Stimulated activated CD4-positive, alpha-beta T cell treated with anti-CD3 and anti-CD28 coated beads, Interleukin-2, amount 100 ng/mL, for 48 hours (primary cell): ENCODE measurements at regions not wholly inside any gene's neighbourhood (a gene's known extent, or its start where the extent isn't known, plus 50 kb on each side); places are given as distances from the start of the nearest gene placed in this dataset.
"Not testable (repeated sequence)": the region's sequence is repeated elsewhere in the genome, so short reads cannot be mapped to it uniquely, and the experiment has no call there.

Source experiments
- DNase-seq, 2 donors: peaks; one replicate each; pipeline ENCODE4 v3.0.0-alpha.2; 2020

DNA sequence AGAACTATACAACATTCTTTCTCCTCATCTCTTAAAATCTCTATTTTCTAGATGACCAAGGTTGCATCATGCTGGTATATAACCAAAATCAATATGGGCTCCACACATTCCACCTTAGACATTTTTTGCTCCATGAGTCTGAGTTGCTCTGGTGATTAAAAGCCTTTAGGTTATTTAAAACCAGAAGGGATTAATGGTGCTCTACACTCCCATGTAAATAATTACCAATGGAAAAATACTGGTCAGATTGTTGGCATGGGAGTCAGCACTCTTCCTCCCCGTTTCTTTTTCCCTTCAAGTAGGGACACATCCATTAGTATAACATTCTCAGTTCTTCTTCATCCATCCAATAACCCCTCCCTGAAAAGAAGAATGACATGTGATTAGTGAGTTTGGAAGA is 747.7 kb downstream of the PCDH17 start:
- DNase-seq: no peak

DNA sequence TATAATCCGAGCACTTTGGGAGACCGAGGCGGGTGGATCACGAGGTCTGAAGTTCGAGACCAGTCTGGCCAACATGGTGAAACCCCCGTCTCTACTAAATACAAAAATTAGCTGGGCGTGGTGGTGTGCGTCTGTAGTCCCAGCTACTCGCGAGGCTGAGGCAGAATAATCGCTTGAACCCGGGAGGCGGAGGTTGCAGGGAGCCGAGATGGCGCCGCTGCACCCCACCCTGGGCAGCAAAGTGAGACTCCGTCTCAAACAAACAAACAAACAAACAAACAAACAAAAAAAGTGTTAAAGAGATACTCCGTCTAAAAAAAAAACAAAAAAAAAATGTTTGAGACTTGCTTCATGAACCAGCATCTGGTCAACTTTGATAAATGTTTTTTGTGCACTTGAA is 753.8 kb downstream of the PCDH17 start:
- DNase-seq: not testable (repeated sequence)

DNA sequence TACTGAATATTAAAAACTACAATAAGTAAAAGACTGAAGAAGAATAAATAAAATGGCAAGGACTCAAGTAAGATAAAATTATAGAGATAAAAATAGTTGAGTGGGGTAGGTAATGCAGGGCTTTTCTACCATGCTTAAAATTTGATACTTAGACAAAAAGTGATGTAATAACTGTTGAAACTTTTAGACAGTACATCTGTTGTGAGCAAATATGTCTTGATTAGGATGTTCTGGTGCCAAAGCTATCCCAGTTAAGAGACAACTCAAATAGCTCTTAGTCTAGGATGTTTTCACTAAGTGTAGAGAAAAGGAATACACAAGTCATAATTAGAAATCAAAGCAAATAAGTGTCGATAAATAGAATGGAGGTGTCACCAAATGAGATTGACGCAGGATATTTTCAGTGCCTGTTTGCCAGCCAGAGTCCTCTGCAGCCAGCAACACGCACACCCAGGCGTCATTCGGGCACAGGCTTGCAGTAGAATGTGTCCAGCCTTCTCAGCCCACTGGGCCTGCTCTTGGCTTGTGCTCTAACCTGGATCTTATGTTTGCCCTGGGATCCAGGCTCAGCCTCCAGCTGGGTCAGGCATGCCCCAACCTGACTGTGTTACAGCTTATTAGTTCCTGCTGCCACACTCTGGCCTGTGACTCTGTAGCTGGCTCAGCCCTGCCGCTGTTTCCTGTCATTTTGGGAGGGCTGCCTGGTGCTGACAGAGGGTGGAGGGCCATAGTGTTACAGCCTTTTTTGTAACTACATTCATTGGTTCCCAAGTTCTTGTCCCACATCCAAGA is 766.2 kb downstream of the PCDH17 start:
- no peak for DNase-seq

DNA sequence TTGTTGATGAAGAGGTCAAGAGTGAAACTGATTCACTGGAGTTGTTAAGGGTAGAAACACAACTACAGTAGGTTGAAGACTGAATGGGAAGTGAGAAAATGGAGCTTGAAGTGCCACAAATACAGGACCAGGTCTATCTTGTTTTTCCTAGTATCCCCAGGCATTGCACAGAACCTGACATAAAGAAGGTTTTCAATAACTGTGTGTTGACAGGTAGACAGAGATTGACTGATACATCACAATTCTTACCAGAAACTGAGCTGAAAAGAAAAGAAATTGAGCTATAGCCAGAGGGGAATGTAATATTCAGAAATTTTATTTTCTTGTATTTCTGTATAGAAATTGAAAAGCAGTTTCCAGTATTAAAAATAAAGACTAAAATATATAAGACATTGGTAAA is 767.7 kb downstream of the PCDH17 start:
- DNase-seq: no peak

- DNase-seq: no peak
Observed at GRCh38 chr13:58406545-58406944, 775.0 kb downstream of the PCDH17 start.

DNA sequence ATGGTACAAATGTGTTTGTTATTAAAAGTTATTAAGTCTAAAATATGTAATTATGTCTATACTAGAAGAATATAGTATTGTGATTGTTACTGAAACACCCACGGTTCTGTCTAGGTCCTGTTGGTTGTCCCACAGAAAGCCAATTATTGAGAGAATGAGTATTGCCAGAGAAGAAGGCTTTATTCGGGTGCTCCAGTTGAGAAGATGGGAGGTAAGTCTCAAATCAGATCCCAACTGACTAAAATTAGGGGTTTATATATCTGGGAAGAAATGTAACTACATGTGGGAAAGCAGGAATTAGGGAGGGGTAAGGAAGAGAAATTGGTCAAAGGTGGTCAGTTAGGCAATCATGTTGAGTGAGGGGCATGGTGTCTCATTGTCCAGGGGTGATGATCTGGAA is 798.4 kb downstream of the PCDH17 start:
- no peak for DNase-seq

DNA sequence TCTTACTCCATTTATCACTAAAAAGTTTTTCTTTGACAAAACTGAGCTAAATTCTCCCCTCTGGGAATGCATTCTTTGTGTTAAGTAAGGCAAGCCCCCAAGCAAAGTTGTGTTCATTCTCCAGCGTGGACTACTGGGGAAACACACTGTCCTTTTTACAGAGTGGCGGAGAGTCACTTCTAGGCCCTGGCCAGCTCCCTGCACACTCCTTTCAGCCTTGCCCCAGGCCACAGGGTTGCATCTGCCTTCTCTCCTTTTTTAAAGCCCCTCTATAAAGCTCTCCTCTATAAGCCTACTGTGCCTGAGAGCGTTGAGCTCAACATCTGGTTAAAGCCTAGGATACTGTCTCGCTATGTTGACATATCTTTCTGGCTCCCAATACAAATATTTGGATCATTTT is 803.4 kb downstream of the PCDH17 start:
- DNase-seq: no peak

GRCh38 chr13:58437427-58437826 is 805.9 kb downstream of the PCDH17 start:
- no peak for DNase-seq

DNA sequence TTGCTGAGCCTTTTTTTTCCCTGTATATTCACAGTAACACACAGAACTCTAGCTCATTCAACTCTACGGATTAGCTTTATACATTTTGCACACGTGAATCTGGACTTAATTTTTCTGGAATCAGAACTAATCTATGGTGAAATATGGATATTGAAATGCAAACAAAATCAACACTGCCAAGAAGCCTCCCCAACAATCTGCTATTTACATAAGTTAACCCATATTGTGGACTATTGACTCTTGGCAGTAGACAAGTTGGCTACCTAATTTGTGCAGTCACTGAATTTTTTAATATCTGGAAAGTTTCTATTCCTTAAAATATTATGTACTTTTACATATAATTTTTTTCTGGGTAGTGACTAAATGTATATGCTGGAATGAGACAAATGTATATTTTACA is 815.4 kb downstream of the PCDH17 start:
- no peak for DNase-seq

DNA sequence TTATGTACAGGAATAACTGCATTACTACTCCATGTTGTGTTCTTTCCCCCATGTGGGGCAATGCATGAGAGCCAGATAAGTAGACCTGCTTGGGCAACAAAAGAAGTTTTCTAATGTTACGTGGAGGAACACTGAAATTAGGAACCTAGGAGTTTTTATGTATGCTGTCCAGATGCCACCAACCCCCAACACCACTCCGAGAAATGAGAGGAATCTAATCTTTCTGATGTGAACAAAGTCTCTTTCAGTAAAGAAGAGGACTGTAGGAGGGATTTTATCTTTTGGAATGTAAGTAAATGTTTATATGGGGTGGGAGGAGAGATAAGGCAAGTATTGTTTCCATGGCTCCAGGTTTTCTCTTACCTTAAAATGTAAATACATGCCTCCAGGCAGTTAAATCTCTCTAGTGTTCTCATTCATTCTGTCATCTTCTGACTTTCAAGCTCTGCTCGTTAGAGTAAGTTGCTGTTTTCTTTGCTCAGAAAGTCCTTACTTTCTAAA is 820.6 kb downstream of the PCDH17 start:
- no peak for DNase-seq

DNA sequence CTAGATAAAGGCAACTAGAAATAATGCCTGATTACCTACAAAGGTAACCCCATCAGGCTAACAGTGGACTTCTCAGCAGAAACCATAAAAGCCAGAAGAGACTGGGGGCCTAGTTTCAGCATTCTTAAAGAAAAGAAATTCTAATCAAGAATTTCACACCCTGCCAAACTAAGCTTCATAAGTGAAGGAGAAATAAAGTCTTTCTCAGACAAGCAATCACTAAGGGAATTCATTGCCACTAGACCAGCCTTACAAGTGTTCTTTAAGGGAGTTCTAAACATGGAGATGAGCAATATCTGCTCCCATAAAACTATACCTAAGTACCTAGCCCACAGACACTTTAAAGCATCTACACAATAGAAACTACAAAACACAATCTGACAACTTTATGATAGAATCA is 823.5 kb downstream of the PCDH17 start:
- no peak for DNase-seq

GRCh38 chr13:58461217-58461616 is 829.7 kb downstream of the PCDH17 start:
- DNase-seq: no peak

- no peak for DNase-seq
Observed at GRCh38 chr13:58463841-58464240, 832.3 kb downstream of the PCDH17 start.

GRCh38 chr13:58467176-58467575 is 835.6 kb downstream of the PCDH17 start:
- no peak for DNase-seq

GRCh38 chr13:58472483-58472882 is 840.9 kb downstream of the PCDH17 start:
- DNase-seq: no peak

- DNase-seq: no peak
Observed at GRCh38 chr13:58474581-58474980, 843.0 kb downstream of the PCDH17 start.

GRCh38 chr13:58476206-58476918 is 844.8 kb downstream of the PCDH17 start:
- DNase-seq: no peak

DNA sequence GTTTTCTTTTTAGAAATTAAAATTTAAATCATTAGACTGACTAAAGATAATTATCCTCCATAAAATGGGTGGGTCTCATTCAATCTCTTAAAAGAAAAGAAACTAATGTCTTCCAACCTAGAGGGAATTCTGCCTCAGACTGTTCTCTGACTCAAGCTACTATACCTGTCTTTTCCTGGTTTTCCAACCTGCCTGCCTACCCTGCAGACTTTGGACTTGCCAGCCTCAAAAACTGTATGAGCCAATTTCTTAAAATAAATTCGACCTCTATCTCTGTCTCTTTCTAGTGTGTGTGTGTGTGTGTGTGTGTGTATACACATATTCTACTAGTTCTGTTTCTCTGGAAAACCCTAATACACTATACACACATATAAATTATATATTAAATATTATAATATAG is 847.3 kb downstream of the PCDH17 start:
- DNase-seq: no peak

GRCh38 chr13:58480061-58480460 is 848.5 kb downstream of the PCDH17 start:
- no peak for DNase-seq

DNA sequence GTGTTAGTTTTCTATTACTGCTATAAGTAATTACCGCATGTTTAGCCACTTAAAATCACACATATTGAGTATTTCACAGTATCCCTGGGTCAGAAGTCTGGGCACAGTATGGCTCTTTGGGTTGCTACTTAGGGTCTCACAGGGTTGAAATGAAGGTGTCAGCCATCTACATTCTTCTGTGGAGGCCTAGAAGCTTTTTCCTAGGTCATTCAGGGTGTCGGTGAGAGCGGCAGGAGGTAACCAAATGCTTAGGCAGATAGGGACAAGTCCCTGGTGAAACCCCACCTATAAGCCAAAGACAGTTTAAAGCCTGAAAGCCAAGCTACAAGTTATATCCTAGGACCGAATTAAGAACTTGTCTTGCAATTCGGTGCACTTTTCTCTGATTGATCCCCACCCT is 856.7 kb downstream of the PCDH17 start:
- DNase-seq: no peak

DNA sequence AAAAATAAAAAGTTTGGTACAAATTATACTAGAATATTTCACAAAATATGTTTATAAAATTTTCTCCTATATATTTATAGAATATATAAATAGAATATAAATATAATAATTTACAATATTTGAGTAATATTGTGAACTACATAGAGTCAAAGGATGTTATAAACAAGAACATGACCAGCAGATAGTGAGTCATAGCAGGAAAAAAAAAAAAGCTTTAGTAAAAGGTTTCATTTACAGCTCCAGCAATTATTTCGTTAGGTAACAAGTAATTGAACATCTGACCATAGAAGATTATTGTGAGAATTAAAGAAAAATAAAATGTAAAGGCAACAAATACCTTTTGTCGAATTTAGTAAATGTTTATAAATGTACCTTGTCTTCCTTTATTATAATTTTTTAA is 864.1 kb downstream of the PCDH17 start:
- DNase-seq: no peak

GRCh38 chr13:58500938-58501337 is 869.4 kb downstream of the PCDH17 start:
- DNase-seq: no peak

DNA sequence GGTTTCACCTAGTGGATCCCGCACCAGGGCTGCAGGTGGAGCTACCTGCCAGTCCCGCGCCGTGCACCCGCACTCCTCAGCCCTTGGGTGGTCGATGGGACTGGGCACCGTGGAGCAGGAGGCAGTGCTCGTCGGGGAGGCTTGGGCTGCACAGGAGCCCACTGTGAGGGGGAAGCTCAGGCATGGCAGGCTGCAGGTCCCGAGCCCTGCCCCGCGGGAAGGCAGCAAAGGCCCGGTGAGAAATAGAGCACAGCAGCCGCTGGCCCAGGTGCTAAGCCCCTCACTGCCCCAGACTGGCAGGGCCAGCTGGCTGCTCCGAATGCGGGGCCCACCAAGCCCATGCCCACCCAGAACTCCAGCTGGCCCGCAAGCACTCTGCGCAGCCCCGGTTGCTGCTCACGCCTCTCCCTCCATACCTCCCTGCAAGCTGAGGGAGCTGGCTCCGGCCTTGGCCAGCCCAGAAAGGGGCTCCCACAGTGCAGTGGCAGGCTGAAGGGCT is 872.7 kb downstream of the PCDH17 start:
- not testable (repeated sequence) for DNase-seq

GRCh38 chr13:58505262-58505920 is 873.8 kb downstream of the PCDH17 start:
- DNase-seq: not testable (repeated sequence)
